Lung (tissue), 11 donors: ENCODE measurements at regions not wholly inside any gene's neighbourhood (a gene's known extent, or its start where the extent isn't known, plus 50 kb on each side); places are given as distances from the start of the nearest gene placed in this dataset.

Source experiments
- ATAC-seq: fragments of 200-7000 bp; cut with Tn5 transposase; one replicate; pipeline ENCODE4 v1.9.1; 2020; ENCODE audit warnings: moderate number of reproducible peaks; ENCODE audit not compliant: insufficient read depth, low FRiP score
- DNase-seq, 3 donors: peaks; one replicate each; pipeline ENCODE4 v3.0.0-alpha.2; 2013 to 2017
- H3K27ac ChIP-seq, 2 donors: one replicate each; pipeline ENCODE4 v1.5.1; 2013; ENCODE audit warnings: mild to moderate bottlenecking in 2 of 2, moderate library complexity in 2 of 2, control low read depth in 1 of 2, inconsistent platforms in 1 of 2, low read depth in 1 of 2, low read length in 1 of 2
- H3K27me3 ChIP-seq, 3 donors: one replicate each; pipeline ENCODE4 v1.5.1; 2013; ENCODE audit warnings: low read length in 2 of 3; ENCODE audit not compliant: control insufficient read depth in 3 of 3, insufficient read depth in 3 of 3
- H3K36me3 ChIP-seq, 4 donors: one replicate each; pipeline ENCODE4 v1.5.1; 2013; ENCODE audit warnings: low read length in 4 of 4, mild to moderate bottlenecking in 1 of 4, moderate library complexity in 1 of 4; ENCODE audit not compliant: control insufficient read depth in 4 of 4, insufficient read depth in 4 of 4
- H3K4me1 ChIP-seq, 5 donors: one replicate each; pipeline ENCODE4 v1.5.1; 2013; ENCODE audit warnings: low read length in 5 of 5, mild to moderate bottlenecking in 2 of 5, moderate library complexity in 1 of 5; ENCODE audit not compliant: control insufficient read depth in 5 of 5, insufficient read depth in 5 of 5
- H3K4me3 ChIP-seq: one replicate; pipeline ENCODE4 v1.5.1; 2013; ENCODE audit warnings: mild to moderate bottlenecking, control low read depth, moderate library complexity
- H3K9ac ChIP-seq, 2 donors: one replicate each; pipeline ENCODE4 v1.5.1; 2013; ENCODE audit warnings: low read length in 2 of 2, control low read depth in 1 of 2; ENCODE audit not compliant: insufficient read depth in 1 of 2
- H3K9me3 ChIP-seq, 4 donors: one replicate each; pipeline ENCODE4 v1.5.1; 2013; ENCODE audit warnings: low read length in 3 of 4, mild to moderate bottlenecking in 1 of 4, moderate library complexity in 1 of 4; ENCODE audit not compliant: control insufficient read depth in 4 of 4, insufficient read depth in 3 of 4
- CTCF ChIP-seq: IDR thresholded peaks from 2 replicates; pipeline ENCODE4 v1.5.1; 2012; ENCODE audit warnings: mild to moderate bottlenecking; ENCODE audit errors: control extremely low read depth, extremely low read depth
- WGBS, 2 donors: extraction: QIAGEN DNeasy Blood & Tissue Kit; methylation state at CpG; one replicate each; pipeline ENCODE4 v1.1.7; 2013; 5-methylcytosine and 5-hydroxymethylcytosine counted together
- donor health status: control.
- donor health status: control.
- donor health status: Bipolar disorder and iron deficiency.
- donor health status: healthy.
- donor health status: DM: yes; HTN: yes; CAD: no.

- Histone ChIP-seq H3K36me3 (no peaks in the 10 kb centered on the region), H3K4me1 (peaks cover 0 to 22% (median 0%) of the 10 kb centered on the region in 5 donors), H3K27me3 (no peaks in the 10 kb centered on the region), H3K9me3 (no peaks in the 10 kb centered on the region), H3K27ac (peak overlapping the region in 1 of 2 donors; percentile 55), H3K9ac (no peak overlapping the region), H3K4me3 (no peak overlapping the region)
- ATAC-seq (no peak), DNase-seq (no peak)
- WGBS, 2 donors, result 87% methylated on average over 5 of the region's 5 CpGs
- no peak for TF ChIP-seq CTCF
Measured at GRCh38 chr6:163776196-163776905, 361.8 kb downstream of the QKI start.

GRCh38 chr6:163775313-163775712, 360.8 kb downstream of the QKI start:
- DNase-seq, result no peak
- Histone ChIP-seq H3K36me3 (no peaks in the 10 kb centered on the region), H3K4me1 (peaks cover 0 to 12% (median 0%) of the 10 kb centered on the region in 5 donors), H3K27ac (no peak overlapping the region), H3K9me3 (no peaks in the 10 kb centered on the region), H3K27me3 (no peaks in the 10 kb centered on the region), H3K9ac (no peak overlapping the region), H3K4me3 (no peak overlapping the region)
- 86 to 89% methylated on average over 3 of the region's 3 CpGs for WGBS, 2 donors
- ATAC-seq, result no peak
- TF ChIP-seq CTCF, result no peak

DNA sequence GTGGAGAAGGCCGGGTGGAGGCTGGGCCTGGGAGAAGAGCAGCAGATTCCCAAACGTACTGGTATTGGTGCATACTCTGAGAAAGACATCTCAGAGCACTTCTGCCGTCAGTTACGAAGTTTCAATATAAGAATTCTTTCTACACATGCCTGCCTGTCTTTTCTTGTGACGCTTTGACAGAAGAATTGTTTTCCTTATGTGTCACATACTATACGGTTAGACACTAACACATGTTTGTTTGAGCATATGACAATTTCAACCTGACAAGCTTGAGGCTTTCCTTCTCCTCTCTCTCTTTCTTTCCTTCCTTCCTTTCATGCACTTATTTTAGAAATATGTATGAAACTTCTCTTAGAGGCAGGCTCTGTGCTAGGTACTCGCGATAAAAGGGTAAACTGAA, 360.0 kb downstream of the QKI start:
- ATAC-seq (no peak), DNase-seq (no peak)
- H3K27ac ChIP-seq, result no peak overlapping the region
- H3K4me3 ChIP-seq, result no peak overlapping the region
- no peaks in the 10 kb centered on the region for H3K27me3 ChIP-seq
- WGBS, 2 donors, result 94 to 95% methylated on average over 8 of the region's 8 CpGs
- peaks cover 0 to 12% (median 0%) of the 10 kb centered on the region in 5 donors for H3K4me1 ChIP-seq
- no peaks in the 10 kb centered on the region for H3K36me3 ChIP-seq
- TF ChIP-seq CTCF, result no peak
- no peak overlapping the region for H3K9ac ChIP-seq
- no peaks in the 10 kb centered on the region for H3K9me3 ChIP-seq

GRCh38 chr6:163773646-163774045, 359.1 kb downstream of the QKI start:
- DNase-seq, result no peak
- Histone ChIP-seq H3K27ac (no peak overlapping the region), H3K36me3 (no peaks in the 10 kb centered on the region), H3K4me3 (no peak overlapping the region), H3K9ac (no peak overlapping the region), H3K27me3 (no peaks in the 10 kb centered on the region), H3K9me3 (no peaks in the 10 kb centered on the region), H3K4me1 (peaks cover 0 to 12% (median 0%) of the 10 kb centered on the region in 5 donors)
- TF ChIP-seq CTCF, result no peak
- no peak for ATAC-seq
- WGBS, 2 donors, result 87 to 92% methylated on average over 4 of the region's 4 CpGs
